Ovary (tissue), 3 donors: ENCODE measurements at regions not wholly inside any gene's neighbourhood (a gene's known extent, or its start where the extent isn't known, plus 50 kb on each side); places are given as distances from the start of the nearest gene placed in this dataset.

Source experiments
- CTCF ChIP-seq, 3 donors: fragments of 450-650 bp in 2 of 3; fragments of 200-600 bp in 1 of 3; IDR thresholded peaks; one replicate each; pipeline versions ENCODE4 v1.5.1 to v1.8.0; 2016 to 2022; ENCODE audit warnings: antibody characterized with exemption in 3 of 3, mild to moderate bottlenecking in 1 of 3
- EP300 ChIP-seq: sonication (generic); formaldehyde crosslinking; IDR thresholded peaks from one replicate; pipeline ENCODE4 v1.6.1; 2017; ENCODE audit warnings: antibody characterized with exemption
- POLR2A ChIP-seq: fragments of 450-650 bp; IDR thresholded peaks from one replicate; pipeline ENCODE4 v1.6.1; 2017; ENCODE audit warnings: antibody characterized with exemption, mild to moderate bottlenecking, moderate library complexity
- donor health status: DM: no; HTN: no; CAD: no.

- no peak for TF ChIP-seq CTCF (IDR thresholded peaks at IDR 0.05)
- TF ChIP-seq EP300, result no peak
- TF ChIP-seq POLR2A, result no peak
These were observed 420.4 kb upstream of the CTSO start for GRCh38 chr4:156374069-156374468.
